CD4-positive, alpha-beta T cell (primary cell): ENCODE measurements at regions not wholly inside any gene's neighbourhood (a gene's known extent, or its start where the extent isn't known, plus 50 kb on each side); places are given as distances from the start of the nearest gene placed in this dataset.

ENCODE experiments used
- ATAC-seq: fragments of 200-7000 bp; cut with Tn5 transposase; one replicate; pipeline ENCODE4 v1.10.0; 2022; ENCODE audit warnings: mild to moderate bottlenecking; ENCODE audit not compliant: poor library complexity
- CTCF ChIA-PET: fragments of 350-600 bp; sonication (Branson Sonifier 250); formaldehyde crosslinking; loops from one replicate; lab custom pipeline; 2021; ENCODE audit warnings: antibody characterized with exemption, inconsistent platforms; lab: Charles Lee
- POLR2A ChIA-PET: fragments of 350-600 bp; sonication (Branson Sonifier 250); formaldehyde crosslinking; loops from one replicate; lab custom pipeline; 2021; ENCODE audit warnings: antibody characterized with exemption, inconsistent platforms; lab: Charles Lee
- DNase-seq, 14 experiments: peaks; one replicate each; pipeline ENCODE4 v3.0.0-alpha.2; 2013 to 2020; ENCODE audit warnings: mixed read lengths in 2 of 14
- H3K27ac ChIP-seq, 2 donors: one replicate each; pipeline versions ENCODE4 v1.5.1 to v1.7.0; 2013; ENCODE audit warnings: low read length in 2 of 2, low read depth in 1 of 2, mild to moderate bottlenecking in 1 of 2
- H3K27me3 ChIP-seq, 2 experiments: 1 replicate in 1 of 2; 2 replicates in 1 of 2; pipeline versions ENCODE4 v1.6.1 to v1.7.0; 2013; ENCODE audit warnings: low read length in 2 of 2, control low read depth in 1 of 2, mild to moderate bottlenecking in 1 of 2, moderate library complexity in 1 of 2; ENCODE audit not compliant: insufficient read depth in 2 of 2, control insufficient read depth in 1 of 2
- H3K36me3 ChIP-seq: one replicate; pipeline ENCODE4 v1.6.1; 2013; ENCODE audit warnings: low read length, control low read depth; ENCODE audit not compliant: insufficient read depth
- H3K4me1 ChIP-seq: one replicate; pipeline ENCODE4 v1.6.1; 2013; ENCODE audit warnings: low read length, control low read depth; ENCODE audit not compliant: insufficient read depth
- H3K4me3 ChIP-seq: one replicate; pipeline ENCODE4 v1.5.1; 2013; ENCODE audit warnings: mild to moderate bottlenecking, low read length, moderate library complexity
- H3K9me3 ChIP-seq, 2 experiments: 1 replicate in 1 of 2; 2 replicates in 1 of 2; pipeline versions ENCODE4 v1.6.1 to v1.7.0; 2013; ENCODE audit warnings: low read length in 2 of 2, mild to moderate bottlenecking in 2 of 2, control low read depth in 1 of 2, moderate library complexity in 1 of 2; ENCODE audit not compliant: control insufficient read depth in 1 of 2, insufficient read depth in 1 of 2
- H3K27ac Mint-ChIP-seq: one replicate; pipeline ENCODE4 v1.8.0; 2020; ENCODE audit warnings: mixed read lengths
- H3K27me3 Mint-ChIP-seq: one replicate; pipeline ENCODE4 v1.8.0; 2021; ENCODE audit warnings: mixed read lengths
- H3K36me3 Mint-ChIP-seq: one replicate; pipeline ENCODE4 v1.8.0; 2021; ENCODE audit warnings: low read depth, mixed read lengths
- H3K4me1 Mint-ChIP-seq: one replicate; pipeline ENCODE4 v1.8.0; 2021; ENCODE audit warnings: low read depth, mixed read lengths
- H3K4me3 Mint-ChIP-seq: one replicate; pipeline ENCODE4 v1.8.0; 2020; ENCODE audit warnings: mild to moderate bottlenecking, mixed read lengths
- H3K9me3 Mint-ChIP-seq: one replicate; pipeline ENCODE4 v1.8.0; 2020; ENCODE audit warnings: mixed read lengths
- CTCF ChIP-seq: fragments of 200-600 bp; IDR thresholded peaks from one replicate; pipeline ENCODE4 v1.8.0; 2022; ENCODE audit warnings: antibody characterized with exemption, mild to moderate bottlenecking
- intact Hi-C, 2 experiments: fragments of 100-400 bp; cut with DNase I in 1 of 2; cut with micrococcal nuclease in 1 of 2; formaldehyde crosslinking; loops; one replicate each; pipeline versions ENCODE4 v1.15.1 to v1.9.0; 2023 to 2025; cut with DNase I, micrococcal nuclease

- no peak overlapping the region for H3K27ac Mint-ChIP-seq
- no peak overlapping the region for H3K4me3 Mint-ChIP-seq
- Histone ChIP-seq H3K27me3 (no peaks in the 10 kb centered on the region), H3K4me3 (no peak overlapping the region), H3K4me1 (no peaks in the 10 kb centered on the region), H3K9me3 (peaks cover 0 to 11% of the 10 kb centered on the region in 2 experiments), H3K36me3 (no peaks in the 10 kb centered on the region), H3K27ac (no peak overlapping the region)
- no peaks in the 10 kb centered on the region for H3K27me3 Mint-ChIP-seq
- H3K4me1 Mint-ChIP-seq = no peaks in the 10 kb centered on the region
- DNase-seq = no peak
- H3K9me3 Mint-ChIP-seq = peaks cover 11% of the 10 kb centered on the region
- POLR2A ChIA-PET = no interaction called here
- H3K36me3 Mint-ChIP-seq = no peaks in the 10 kb centered on the region
- no peak for TF ChIP-seq CTCF
- ATAC-seq = no peak
- intact Hi-C loops = no loop called here
- CTCF ChIA-PET = no interaction called here
Observed at GRCh38 chr5:102077920-102078319, 218.2 kb downstream of the SLCO4C1 start.

- no peak for TF ChIP-seq CTCF
- Mint-ChIP-seq H3K9me3 (no peaks in the 10 kb centered on the region), H3K36me3 (no peaks in the 10 kb centered on the region), H3K4me1 (no peaks in the 10 kb centered on the region), H3K27me3 (no peaks in the 10 kb centered on the region), H3K27ac (no peak overlapping the region), H3K4me3 (no peak overlapping the region)
- H3K27me3 ChIP-seq = no peaks in the 10 kb centered on the region
- H3K4me1 ChIP-seq = no peaks in the 10 kb centered on the region
- CTCF ChIA-PET = no interaction called here
- no peaks in the 10 kb centered on the region for H3K36me3 ChIP-seq
- no peaks in the 10 kb centered on the region for H3K9me3 ChIP-seq
- no peak overlapping the region for H3K27ac ChIP-seq
- intact Hi-C loops = no loop called here
- no peak overlapping the region for H3K4me3 ChIP-seq
- DNase-seq (no peak), ATAC-seq (no peak)
- POLR2A ChIA-PET = no interaction called here
Observed at GRCh38 chr5:102069974-102070373, 226.1 kb downstream of the SLCO4C1 start.

GRCh38 chr5:102068870-102069269 lies 227.2 kb downstream of the SLCO4C1 start:
- Histone ChIP-seq H3K9me3 (no peaks in the 10 kb centered on the region), H3K4me1 (no peaks in the 10 kb centered on the region), H3K36me3 (no peaks in the 10 kb centered on the region), H3K27ac (no peak overlapping the region), H3K4me3 (no peak overlapping the region), H3K27me3 (no peaks in the 10 kb centered on the region)
- DNase-seq = no peak
- POLR2A ChIA-PET = no interaction called here
- no peak for ATAC-seq
- intact Hi-C loops = no loop called here
- no peak for TF ChIP-seq CTCF
- CTCF ChIA-PET = no interaction called here
- Mint-ChIP-seq H3K36me3 (no peaks in the 10 kb centered on the region), H3K27me3 (no peaks in the 10 kb centered on the region), H3K4me3 (no peak overlapping the region), H3K9me3 (no peaks in the 10 kb centered on the region), H3K4me1 (no peaks in the 10 kb centered on the region), H3K27ac (no peak overlapping the region)
